Small intestine (tissue), 7 donors: ENCODE measurements at regions not wholly inside any gene's neighbourhood (a gene's known extent, or its start where the extent isn't known, plus 50 kb on each side); places are given as distances from the start of the nearest gene placed in this dataset.

Source experiments
- DNase-seq, 2 donors: peaks; one replicate each; pipeline versions ENCODE4 v3.0.0 to v3.0.0-alpha.2; 2013
- FAIRE-seq: peaks from 2 replicates; lab custom pipeline; 2012; peaks lifted over from hg19 to GRCh38; lab: Jason Lieb, UNC
- H3K27ac ChIP-seq, 3 donors: one replicate each; pipeline ENCODE4 v1.5.1; 2013; ENCODE audit warnings: low read length in 2 of 3, mild to moderate bottlenecking in 2 of 3, control low read depth in 1 of 3, inconsistent platforms in 1 of 3, low read depth in 1 of 3, moderate library complexity in 1 of 3
- H3K27me3 ChIP-seq, 3 donors: one replicate each; pipeline ENCODE4 v1.6.1; 2013; ENCODE audit warnings: low read length in 3 of 3, inconsistent platforms in 1 of 3; ENCODE audit not compliant: control insufficient read depth in 3 of 3, insufficient read depth in 3 of 3
- H3K36me3 ChIP-seq, 3 donors: one replicate each; pipeline ENCODE4 v1.6.1; 2013; ENCODE audit warnings: low read length in 3 of 3, inconsistent platforms in 1 of 3, low read depth in 1 of 3, mild to moderate bottlenecking in 1 of 3, moderate library complexity in 1 of 3; ENCODE audit not compliant: control insufficient read depth in 3 of 3, insufficient read depth in 2 of 3
- H3K4me1 ChIP-seq, 3 donors: one replicate each; pipeline ENCODE4 v1.6.1; 2013; ENCODE audit warnings: low read length in 2 of 3, inconsistent platforms in 1 of 3, low read depth in 1 of 3, mild to moderate bottlenecking in 1 of 3, moderate library complexity in 1 of 3; ENCODE audit not compliant: control insufficient read depth in 3 of 3, insufficient read depth in 2 of 3
- H3K4me3 ChIP-seq, 3 donors: one replicate each; pipeline ENCODE4 v1.5.1; 2013; ENCODE audit warnings: low read length in 3 of 3, control low read depth in 1 of 3, inconsistent platforms in 1 of 3, low read depth in 1 of 3, mild to moderate bottlenecking in 1 of 3, moderate library complexity in 1 of 3
- H3K9me3 ChIP-seq, 2 donors: one replicate each; pipeline ENCODE4 v1.6.1; 2013; ENCODE audit warnings: low read depth in 1 of 2, low read length in 1 of 2; ENCODE audit not compliant: control insufficient read depth in 2 of 2, insufficient read depth in 1 of 2
- WGBS, 3 donors: extraction: QIAGEN DNeasy Blood & Tissue Kit; methylation state at CpG; one replicate each; pipeline ENCODE4 v1.1.7; 2013; 5-methylcytosine and 5-hydroxymethylcytosine counted together
- donor health status: healthy with polysubstance abuse.
- donor health status: control.
- donor health status: control.
- donor health status: Bipolar disorder and iron deficiency.
- donor health status: healthy.

DNA sequence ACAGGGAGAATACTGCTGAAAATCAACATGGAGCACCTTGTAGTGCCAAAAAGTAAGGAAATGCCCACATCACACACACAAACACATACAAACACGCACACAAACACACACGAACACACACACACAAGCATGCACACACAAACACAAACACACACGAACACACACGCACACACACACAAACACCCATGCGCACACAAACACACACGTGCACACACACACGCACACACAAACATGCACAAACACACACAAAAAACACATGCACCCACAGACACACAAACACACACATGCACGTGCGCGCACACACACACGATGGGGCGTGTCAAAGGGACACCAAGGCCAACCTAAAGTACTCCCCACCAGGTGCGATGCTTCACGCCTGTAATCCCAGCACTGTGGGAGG is 61.7 kb upstream of the C14orf180 start:
- peaks cover 0 to 17% of the 10 kb centered on the region in 2 donors for H3K9me3 ChIP-seq
- DNase-seq (no peak), FAIRE-seq (no peak)
- H3K27ac ChIP-seq = no peak overlapping the region
- WGBS, 3 donors = 87 to 92% (median 88%) methylated on average over 14 of the region's 14 CpGs
- H3K36me3 ChIP-seq = no peaks in the 10 kb centered on the region
- no peak overlapping the region for H3K4me3 ChIP-seq
- no peaks in the 10 kb centered on the region for H3K4me1 ChIP-seq
- no peaks in the 10 kb centered on the region for H3K27me3 ChIP-seq

DNA sequence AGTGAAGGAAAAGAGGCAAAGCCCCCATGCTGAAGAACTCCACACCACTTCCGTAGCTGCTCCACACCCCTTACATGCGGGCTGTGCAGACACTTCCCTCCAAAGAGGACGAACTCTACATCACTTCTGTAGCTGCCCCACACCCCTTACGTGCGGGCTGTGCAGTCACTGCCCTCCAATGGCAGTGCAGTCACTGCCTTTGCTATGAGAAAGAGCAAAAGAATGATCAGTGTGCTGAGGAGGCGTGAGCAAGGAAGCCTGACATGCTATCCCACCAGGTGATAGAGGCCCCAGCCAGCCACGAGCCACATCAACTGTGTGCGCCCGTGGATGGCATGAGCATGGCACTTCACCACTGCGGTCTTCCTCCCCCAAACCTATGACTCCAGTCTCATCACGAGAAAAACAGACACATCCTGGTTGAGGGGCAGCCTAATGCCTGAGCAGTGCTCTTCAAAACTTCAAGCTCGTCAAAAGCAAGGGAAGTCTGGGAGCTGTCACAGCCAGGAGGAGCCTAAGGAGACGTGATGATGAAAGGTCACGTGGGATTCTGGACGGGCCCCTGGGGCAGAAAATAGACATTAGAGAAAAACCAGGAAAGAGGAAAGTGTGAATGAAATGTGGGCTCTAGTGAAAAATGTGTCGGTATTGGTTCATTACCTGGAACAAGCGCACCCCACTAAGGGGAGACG is 60.8 kb upstream of the C14orf180 start:
- Histone ChIP-seq H3K27ac (no peak overlapping the region), H3K4me3 (no peak overlapping the region), H3K36me3 (no peaks in the 10 kb centered on the region), H3K27me3 (no peaks in the 10 kb centered on the region), H3K9me3 (peaks cover 0 to 17% of the 10 kb centered on the region in 2 donors), H3K4me1 (no peaks in the 10 kb centered on the region)
- 78 to 84% (median 82%) methylated on average over 18 of the region's 18 CpGs for WGBS, 3 donors
- no peak for FAIRE-seq
- no peak for DNase-seq

DNA sequence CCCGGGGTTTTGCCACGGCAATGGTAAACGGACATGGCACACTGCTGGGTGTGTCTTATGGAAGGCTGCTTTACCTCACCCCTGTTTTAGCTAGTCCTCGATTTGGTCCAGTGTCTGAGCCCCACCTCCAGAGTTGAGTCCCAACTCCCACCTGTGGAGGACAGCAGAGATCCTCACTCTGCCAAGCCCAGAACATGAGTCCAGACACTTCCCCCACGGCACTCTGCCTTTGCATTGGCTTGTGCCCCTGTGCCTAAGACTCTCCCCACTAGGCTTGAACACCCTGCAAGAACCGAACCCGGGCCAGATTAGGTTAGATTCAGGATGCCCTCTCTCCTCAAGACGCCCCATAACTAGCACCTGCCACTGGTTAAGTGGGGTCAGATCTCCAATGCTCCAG is 59.8 kb upstream of the C14orf180 start:
- no peaks in the 10 kb centered on the region for H3K27me3 ChIP-seq

DNA sequence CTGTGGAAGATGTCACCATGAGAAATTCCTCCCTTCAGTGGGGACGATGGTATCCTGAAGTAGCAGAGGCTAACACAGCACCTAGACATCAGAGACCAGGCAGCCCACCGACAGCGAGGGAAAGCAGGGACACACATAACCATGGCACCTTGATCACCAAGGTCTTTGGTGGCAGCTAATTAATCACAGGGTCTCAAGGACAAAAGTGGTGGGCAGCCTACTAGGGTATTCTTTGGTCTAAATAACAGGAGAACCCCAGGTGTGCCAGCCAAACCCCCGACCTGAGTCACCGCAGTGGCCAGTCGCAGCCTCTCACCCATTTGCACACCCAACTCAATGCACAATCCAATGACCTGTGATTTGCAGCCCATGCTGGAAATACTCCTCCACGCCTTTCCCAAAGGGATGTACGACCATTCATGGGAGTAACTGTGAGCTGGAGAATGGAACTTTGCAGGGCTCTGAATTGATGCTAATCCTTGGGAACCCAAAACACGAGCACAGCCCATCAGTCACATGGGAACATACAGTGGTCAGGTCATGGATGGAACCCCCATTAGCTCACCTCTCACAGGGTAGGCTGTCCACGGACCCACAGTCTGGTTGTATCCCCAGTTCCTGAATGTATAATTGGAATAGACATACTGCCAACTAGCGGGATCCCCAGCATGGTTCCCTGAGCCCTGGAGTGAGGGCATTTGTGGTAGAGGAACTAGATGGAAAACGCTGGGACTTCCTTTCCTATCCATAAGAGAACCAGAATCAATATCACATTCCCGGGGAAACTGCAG is 58.7 kb upstream of the C14orf180 start:
- DNase-seq (no peak), FAIRE-seq (no peak)
- Histone ChIP-seq H3K9me3 (peaks cover 0 to 25% of the 10 kb centered on the region in 2 donors), H3K27ac (no peak overlapping the region), H3K4me3 (no peak overlapping the region), H3K36me3 (no peaks in the 10 kb centered on the region), H3K27me3 (no peaks in the 10 kb centered on the region), H3K4me1 (no peaks in the 10 kb centered on the region)
- 79 to 85% (median 80%) methylated on average over 13 of the region's 13 CpGs for WGBS, 3 donors

More for the DNA sequence above, 59.8 kb upstream of the C14orf180 start:
- H3K4me3 ChIP-seq = no peak overlapping the region
- no peak overlapping the region for H3K27ac ChIP-seq
- 74 to 81% (median 78%) methylated on average over 8 of the region's 8 CpGs for WGBS, 3 donors
- H3K9me3 ChIP-seq = peaks cover 0 to 21% of the 10 kb centered on the region in 2 donors
- no peaks in the 10 kb centered on the region for H3K36me3 ChIP-seq
- DNase-seq (no peak), FAIRE-seq (no peak)
- H3K4me1 ChIP-seq = no peaks in the 10 kb centered on the region

DNA sequence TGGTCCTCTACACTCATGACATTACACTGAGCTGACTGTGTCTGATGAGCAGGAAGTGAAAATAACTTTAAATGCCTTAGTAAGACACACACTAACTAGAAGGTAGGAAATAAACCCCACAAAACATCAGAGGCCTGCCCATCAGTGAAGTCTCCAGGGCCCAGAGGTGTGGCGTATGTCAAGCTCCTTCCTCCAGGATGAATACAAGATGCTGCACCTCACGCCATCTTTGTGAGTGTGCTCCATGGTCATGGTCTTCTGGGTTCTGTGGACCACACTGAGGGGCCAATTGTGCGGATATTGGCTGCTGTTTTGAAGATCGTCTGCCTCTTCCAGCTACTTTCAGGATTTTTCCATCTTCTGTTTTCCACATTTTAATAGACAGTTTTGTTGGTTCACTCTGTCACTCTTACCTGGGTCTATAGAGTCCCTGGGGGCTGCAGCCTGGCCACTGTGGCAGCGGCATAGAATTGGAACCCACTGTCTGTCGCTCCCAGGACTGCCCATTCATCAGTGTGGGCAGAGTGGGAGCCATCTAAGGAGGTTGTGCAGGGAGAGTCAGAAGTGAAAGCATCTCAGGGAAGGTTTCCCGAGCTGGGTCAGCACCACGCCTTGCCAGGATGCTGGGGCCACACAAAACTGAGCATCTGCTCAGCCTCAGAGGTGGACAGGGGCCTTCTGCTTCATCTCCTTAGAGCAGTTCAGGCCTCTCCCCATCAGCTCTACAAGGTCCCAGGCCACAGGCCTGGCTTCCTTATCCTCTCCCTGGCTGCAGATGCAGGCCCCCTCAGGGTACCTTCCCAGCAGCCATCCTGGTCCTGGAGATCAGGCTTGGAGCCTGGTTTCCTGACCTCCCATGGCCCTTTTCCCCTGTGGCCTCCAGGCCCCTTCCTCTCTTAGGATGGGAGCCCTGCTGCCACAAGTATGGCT is 57.5 kb upstream of the C14orf180 start:
- Histone ChIP-seq H3K27ac (no peak overlapping the region), H3K4me1 (no peaks in the 10 kb centered on the region), H3K36me3 (no peaks in the 10 kb centered on the region), H3K4me3 (no peak overlapping the region), H3K9me3 (peaks cover 0 to 16% of the 10 kb centered on the region in 2 donors), H3K27me3 (no peaks in the 10 kb centered on the region)
- 72 to 88% (median 73%) methylated on average over 8 of the region's 8 CpGs for WGBS, 3 donors
- FAIRE-seq (no peak), DNase-seq (no peak)

DNA sequence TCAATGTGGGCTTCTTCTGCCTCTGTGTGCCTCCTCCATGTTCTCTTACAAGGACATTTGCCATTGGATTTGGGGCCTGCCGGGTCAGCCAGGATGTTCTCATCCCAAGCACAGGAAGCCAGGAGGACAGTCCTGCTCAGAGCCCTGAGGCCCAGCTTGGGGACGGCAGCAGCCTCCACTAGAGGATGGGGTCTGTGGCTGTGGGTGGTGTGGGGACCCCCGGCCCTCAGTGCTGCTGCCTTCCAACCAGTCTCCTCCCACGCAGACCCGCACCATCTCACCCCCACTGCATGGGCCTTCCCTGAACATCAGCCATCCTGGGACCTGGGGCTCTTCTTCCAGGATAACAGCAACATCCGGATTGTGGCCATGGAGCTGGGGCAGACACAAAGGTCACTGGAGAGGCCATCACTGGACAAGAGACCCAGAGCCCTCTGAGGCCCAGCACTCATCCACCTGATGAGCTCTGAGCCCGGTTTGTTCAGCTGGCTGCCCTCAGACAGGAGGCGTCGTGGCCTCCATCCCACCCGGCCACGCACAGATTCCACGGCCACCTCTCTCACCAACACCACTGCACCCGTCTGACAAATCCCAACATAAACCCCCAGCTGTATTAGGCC is 56.5 kb upstream of the C14orf180 start:
- WGBS, 3 donors = 89 to 91% (median 90%) methylated on average over 13 of the region's 13 CpGs
- H3K27me3 ChIP-seq = no peaks in the 10 kb centered on the region
- DNase-seq (no peak), FAIRE-seq (no peak)
- H3K9me3 ChIP-seq = peaks cover 0 to 15% of the 10 kb centered on the region in 2 donors
- H3K27ac ChIP-seq = no peak overlapping the region
- H3K4me1 ChIP-seq = no peaks in the 10 kb centered on the region
- H3K36me3 ChIP-seq = no peaks in the 10 kb centered on the region
- no peak overlapping the region for H3K4me3 ChIP-seq

DNA sequence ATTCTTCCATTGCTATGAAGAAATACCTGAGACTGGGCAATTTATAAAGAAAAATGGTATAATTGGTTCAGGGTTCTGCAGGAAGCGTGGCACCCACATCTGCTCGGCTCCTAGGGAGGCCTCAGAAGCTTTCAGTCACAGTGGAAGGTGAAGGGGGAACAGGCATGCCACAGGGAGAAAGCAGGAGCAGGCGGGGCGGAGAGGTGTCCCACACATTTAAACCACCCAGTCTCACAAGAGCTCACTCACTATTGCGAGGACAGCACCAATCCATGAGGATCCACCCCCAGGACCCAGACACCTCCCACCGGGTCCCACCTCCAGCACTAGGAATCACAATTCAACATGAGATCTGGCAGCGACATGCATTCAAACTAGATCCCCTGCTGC is 56.0 kb upstream of the C14orf180 start:
- WGBS, 3 donors = 74 to 91% (median 84%) methylated on average over 7 of the region's 7 CpGs
- FAIRE-seq (no peak), DNase-seq (no peak)
- H3K4me3 ChIP-seq = no peak overlapping the region
- H3K4me1 ChIP-seq = no peaks in the 10 kb centered on the region
- H3K27ac ChIP-seq = no peak overlapping the region
- peaks cover 0 to 19% of the 10 kb centered on the region in 2 donors for H3K9me3 ChIP-seq
- no peaks in the 10 kb centered on the region for H3K36me3 ChIP-seq
- H3K27me3 ChIP-seq = no peaks in the 10 kb centered on the region

DNA sequence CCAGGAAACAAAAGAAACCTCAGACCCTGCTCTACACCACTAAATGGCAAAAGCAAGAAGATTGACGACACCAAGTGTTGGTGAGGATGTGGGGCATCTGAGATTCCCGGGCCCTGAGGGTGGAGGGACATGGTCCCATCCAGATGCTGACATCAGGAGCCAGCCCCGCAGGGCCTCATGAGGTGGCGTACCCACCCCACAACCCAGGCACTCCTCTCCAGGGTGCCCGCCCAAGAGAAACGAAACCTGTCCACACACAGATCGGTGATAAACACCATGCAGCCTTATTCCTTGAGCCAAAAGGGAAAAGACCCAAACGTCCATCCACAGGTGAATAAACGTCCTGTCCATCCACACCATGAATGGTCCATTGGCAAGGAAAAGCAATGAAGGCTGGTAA is 54.8 kb upstream of the C14orf180 start:
- Histone ChIP-seq H3K27me3 (no peaks in the 10 kb centered on the region), H3K9me3 (peaks cover 0 to 21% of the 10 kb centered on the region in 2 donors), H3K27ac (no peak overlapping the region), H3K4me1 (no peaks in the 10 kb centered on the region), H3K4me3 (no peak overlapping the region), H3K36me3 (no peaks in the 10 kb centered on the region)
- no peak for DNase-seq
- FAIRE-seq = no peak
- 70 to 82% (median 75%) methylated on average over 9 of the region's 9 CpGs for WGBS, 3 donors
